CD8-positive, alpha-beta memory T cell (primary cell): ENCODE measurements at regions not wholly inside any gene's neighbourhood (a gene's known extent, or its start where the extent isn't known, plus 50 kb on each side); places are given as distances from the start of the nearest gene placed in this dataset.
"Not testable (repeated sequence)": the region's sequence is repeated elsewhere in the genome, so short reads cannot be mapped to it uniquely, and the experiment has no call there.

Experiments
- CTCF ChIA-PET: fragments of 350-600 bp; sonication (Branson Sonifier 250); formaldehyde crosslinking; loops from one replicate; lab custom pipeline; 2021; ENCODE audit warnings: antibody characterized with exemption; lab: Charles Lee
- POLR2A ChIA-PET: fragments of 350-600 bp; sonication (Branson Sonifier 250); formaldehyde crosslinking; loops from one replicate; lab custom pipeline; 2021; ENCODE audit warnings: antibody characterized with exemption; lab: Charles Lee
- DNase-seq, 5 donors: peaks; one replicate each; pipeline versions ENCODE4 v3.0.0 to v3.0.0-alpha.2; 2020 to 2022; ENCODE audit warnings: mixed read lengths in 1 of 5
- H3K27ac ChIP-seq: one replicate; pipeline ENCODE4 v1.7.0; 2013; ENCODE audit warnings: low read depth, mild to moderate bottlenecking, low read length, moderate library complexity
- H3K27me3 ChIP-seq: 2 replicates; pipeline ENCODE4 v1.7.0; 2013; ENCODE audit warnings: low read length, mild to moderate bottlenecking; ENCODE audit not compliant: insufficient read depth, poor library complexity, severe bottlenecking
- H3K36me3 ChIP-seq: 2 replicates; pipeline ENCODE4 v1.7.0; 2013; ENCODE audit warnings: mild to moderate bottlenecking, low read length, moderate library complexity; ENCODE audit not compliant: insufficient read depth
- H3K4me1 ChIP-seq: 2 replicates; pipeline ENCODE4 v1.7.0; 2013; ENCODE audit warnings: mild to moderate bottlenecking, low read length, moderate library complexity; ENCODE audit not compliant: insufficient read depth
- H3K4me3 ChIP-seq: 2 replicates; pipeline ENCODE4 v1.7.0; 2013; ENCODE audit warnings: mild to moderate bottlenecking, low read length
- H3K9me3 ChIP-seq: 2 replicates; pipeline ENCODE4 v1.7.0; 2013; ENCODE audit warnings: mild to moderate bottlenecking, low read length
- H3K27ac Mint-ChIP-seq, 8 donors: one replicate each; pipeline ENCODE4 v1.8.0; 2020 to 2021; ENCODE audit warnings: mixed read lengths in 8 of 8, mild to moderate bottlenecking in 6 of 8, inconsistent platforms in 3 of 8, moderate library complexity in 3 of 8
- H3K27me3 Mint-ChIP-seq, 2 donors: one replicate each; pipeline ENCODE4 v1.8.0; 2020 to 2021; ENCODE audit warnings: mixed read lengths in 2 of 2, mild to moderate bottlenecking in 1 of 2, moderate library complexity in 1 of 2
- H3K36me3 Mint-ChIP-seq, 3 donors: one replicate each; pipeline ENCODE4 v1.8.0; 2020 to 2021; ENCODE audit warnings: mixed read lengths in 3 of 3, inconsistent platforms in 1 of 3, mild to moderate bottlenecking in 1 of 3
- H3K4me1 Mint-ChIP-seq, 3 donors: one replicate each; pipeline ENCODE4 v1.8.0; 2020 to 2021; ENCODE audit warnings: mixed read lengths in 3 of 3, inconsistent platforms in 1 of 3, mild to moderate bottlenecking in 1 of 3
- H3K4me3 Mint-ChIP-seq, 7 donors: one replicate each; pipeline ENCODE4 v1.8.0; 2020 to 2021; ENCODE audit warnings: mixed read lengths in 7 of 7, mild to moderate bottlenecking in 6 of 7, moderate library complexity in 4 of 7, inconsistent platforms in 2 of 7
- H3K9me3 Mint-ChIP-seq, 5 donors: one replicate each; pipeline ENCODE4 v1.8.0; 2020 to 2022; ENCODE audit warnings: mixed read lengths in 5 of 5, mild to moderate bottlenecking in 3 of 5, moderate library complexity in 2 of 5, inconsistent platforms in 1 of 5

DNA sequence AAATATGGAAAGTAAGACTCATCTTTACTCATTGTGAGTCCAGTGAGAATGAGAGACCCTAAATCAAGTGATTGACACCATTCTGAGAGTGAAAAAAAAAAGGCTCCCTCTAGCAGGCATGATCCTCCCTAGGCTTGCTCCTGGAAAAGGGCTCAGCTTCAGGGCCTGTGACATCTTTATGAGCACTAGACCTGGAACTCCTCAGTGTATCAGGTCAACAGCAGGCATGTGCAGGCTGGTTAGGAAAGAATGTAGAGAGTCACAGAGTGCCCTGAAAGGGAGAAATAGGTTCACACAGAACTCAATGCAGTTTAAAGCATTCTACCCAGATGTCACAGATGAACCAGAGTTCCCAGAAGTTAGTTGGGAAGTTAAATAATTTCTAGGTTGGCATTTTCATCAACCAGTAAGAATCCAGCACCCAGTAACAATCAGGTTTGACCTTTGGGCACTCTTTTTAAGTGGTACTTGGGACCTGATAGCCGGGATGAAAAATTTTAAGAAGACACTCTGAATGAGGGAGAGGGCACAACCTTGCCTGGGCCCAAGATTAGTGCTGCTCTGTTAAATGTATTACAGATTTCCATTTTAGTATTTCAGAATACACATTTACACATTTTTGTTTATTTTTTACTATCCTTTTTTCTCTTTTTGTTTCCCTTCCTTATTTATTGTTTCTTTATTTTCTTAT is 828.8 kb downstream of the C12orf50 start:
- Histone ChIP-seq H3K4me1 (no peaks in the 10 kb centered on the region), H3K9me3 (no peaks in the 10 kb centered on the region), H3K4me3 (no peak overlapping the region), H3K27ac (no peak overlapping the region), H3K36me3 (no peaks in the 10 kb centered on the region), H3K27me3 (no peaks in the 10 kb centered on the region)
- POLR2A ChIA-PET = no interaction called here
- CTCF ChIA-PET = no interaction called here
- Mint-ChIP-seq H3K27me3 (no peaks in the 10 kb centered on the region), H3K36me3 (no peaks in the 10 kb centered on the region), H3K4me1 (no peaks in the 10 kb centered on the region), H3K27ac (no peak overlapping the region), H3K4me3 (no peak overlapping the region), H3K9me3 (peaks cover 4 to 24% (median 7%) of the 10 kb centered on the region in 5 donors)
- no peak for DNase-seq

DNA sequence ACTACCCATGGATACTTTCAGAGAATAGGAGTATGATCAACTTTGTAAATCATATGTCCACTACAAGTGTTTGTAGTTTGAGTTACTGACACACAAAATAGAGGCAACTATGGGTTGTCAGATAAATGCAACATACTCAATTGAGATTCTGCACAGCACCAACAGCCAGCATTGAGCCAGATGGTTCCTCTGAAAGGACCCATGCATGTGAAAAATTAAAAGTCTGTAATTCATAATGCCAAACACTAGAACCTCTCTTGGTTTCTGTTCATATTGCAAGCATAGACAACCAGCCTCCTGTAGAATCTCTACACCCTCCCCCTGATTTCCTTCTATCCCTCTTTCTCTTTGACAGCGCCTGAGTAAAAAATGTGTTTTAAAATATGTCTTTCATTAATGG is 831.0 kb downstream of the C12orf50 start:
- H3K27me3 ChIP-seq = no peaks in the 10 kb centered on the region
- no peaks in the 10 kb centered on the region for H3K4me1 ChIP-seq
- Mint-ChIP-seq H3K4me1 (no peaks in the 10 kb centered on the region), H3K27me3 (no peaks in the 10 kb centered on the region), H3K4me3 (no peak overlapping the region), H3K9me3 (peaks cover 0 to 14% (median 2%) of the 10 kb centered on the region in 5 donors), H3K27ac (no peak overlapping the region), H3K36me3 (no peaks in the 10 kb centered on the region)
- no peak overlapping the region for H3K4me3 ChIP-seq
- ChIA-PET CTCF (no interaction called here), POLR2A (no interaction called here)
- no peaks in the 10 kb centered on the region for H3K9me3 ChIP-seq
- H3K36me3 ChIP-seq = no peaks in the 10 kb centered on the region
- H3K27ac ChIP-seq = no peak overlapping the region
- DNase-seq = no peak

DNA sequence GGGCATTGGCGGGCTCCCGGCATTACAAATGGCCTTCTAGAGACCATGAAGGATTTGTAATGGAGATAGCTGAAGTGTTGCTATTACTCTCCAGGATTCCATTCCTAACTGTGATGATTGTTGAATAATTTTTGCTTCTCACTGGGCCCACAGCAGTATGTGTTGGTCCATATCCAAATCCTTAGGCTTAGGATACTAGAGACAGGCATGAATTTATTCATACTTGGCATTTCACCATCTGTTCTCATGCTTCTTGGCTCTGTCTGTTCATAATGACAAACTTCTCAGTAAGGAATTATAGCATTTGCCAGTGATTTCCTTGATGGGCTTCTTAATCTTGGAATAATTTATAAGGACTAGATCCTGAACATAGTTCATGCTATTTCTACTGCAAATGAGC is 832.9 kb downstream of the C12orf50 start:
- CTCF ChIA-PET = no interaction called here
- H3K9me3 Mint-ChIP-seq = peaks cover 0 to 14% (median 2%) of the 10 kb centered on the region in 5 donors
- no peaks in the 10 kb centered on the region for H3K36me3 Mint-ChIP-seq

DNA sequence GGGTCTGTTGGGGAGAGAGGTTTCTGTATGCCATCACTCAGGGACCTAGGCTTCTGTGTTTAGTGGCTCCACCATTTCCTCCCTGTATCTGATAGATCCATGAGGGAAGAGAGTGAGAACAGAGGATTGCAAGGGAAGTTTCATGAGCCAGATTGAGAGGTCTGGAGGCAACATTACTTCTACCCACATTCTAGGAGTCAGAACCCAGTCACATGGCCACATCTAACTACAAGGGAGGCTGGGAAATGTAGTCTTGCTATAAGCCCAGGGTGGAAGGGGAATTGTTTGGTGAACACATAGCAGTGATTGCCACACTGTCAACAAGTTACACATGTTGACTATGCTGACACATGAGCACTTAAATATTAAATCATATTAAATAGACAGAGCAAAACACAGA is 834.8 kb downstream of the C12orf50 start:
- H3K27me3 ChIP-seq, CTCF ChIA-PET, DNase-seq, POLR2A ChIA-PET, H3K9me3 ChIP-seq, H3K4me1 ChIP-seq, H3K27ac ChIP-seq, H3K36me3 Mint-ChIP-seq, H3K4me3 Mint-ChIP-seq, H3K27ac Mint-ChIP-seq, H3K36me3 ChIP-seq, H3K9me3 Mint-ChIP-seq, H3K4me3 ChIP-seq, H3K27me3 Mint-ChIP-seq, H3K4me1 Mint-ChIP-seq: not testable (repeated sequence)

More for the DNA sequence above, 832.9 kb downstream of the C12orf50 start:
- DNase-seq = no peak
- POLR2A ChIA-PET = no interaction called here
- Histone ChIP-seq H3K4me3 (no peak overlapping the region), H3K4me1 (no peaks in the 10 kb centered on the region), H3K9me3 (no peaks in the 10 kb centered on the region), H3K27ac (no peak overlapping the region), H3K36me3 (no peaks in the 10 kb centered on the region), H3K27me3 (no peaks in the 10 kb centered on the region)
- H3K27ac Mint-ChIP-seq = no peak overlapping the region
- no peaks in the 10 kb centered on the region for H3K4me1 Mint-ChIP-seq
- no peak overlapping the region for H3K4me3 Mint-ChIP-seq
- H3K27me3 Mint-ChIP-seq = no peaks in the 10 kb centered on the region

GRCh38 chr12:87185367-87185766 is 843.8 kb downstream of the C12orf50 start:
- H3K27ac Mint-ChIP-seq = no peak overlapping the region
- no peaks in the 10 kb centered on the region for H3K27me3 ChIP-seq
- no peaks in the 10 kb centered on the region for H3K36me3 ChIP-seq
- H3K27ac ChIP-seq = no peak overlapping the region
- no peaks in the 10 kb centered on the region for H3K4me1 Mint-ChIP-seq
- no peak overlapping the region for H3K4me3 Mint-ChIP-seq
- H3K4me1 ChIP-seq = no peaks in the 10 kb centered on the region
- H3K9me3 Mint-ChIP-seq = peaks cover 3 to 9% (median 4%) of the 10 kb centered on the region in 5 donors
- no peak overlapping the region for H3K4me3 ChIP-seq
- no peak for DNase-seq
- H3K27me3 Mint-ChIP-seq = no peaks in the 10 kb centered on the region
- H3K9me3 ChIP-seq = no peaks in the 10 kb centered on the region
- CTCF ChIA-PET = no interaction called here
- POLR2A ChIA-PET = no interaction called here
- H3K36me3 Mint-ChIP-seq = no peaks in the 10 kb centered on the region

DNA sequence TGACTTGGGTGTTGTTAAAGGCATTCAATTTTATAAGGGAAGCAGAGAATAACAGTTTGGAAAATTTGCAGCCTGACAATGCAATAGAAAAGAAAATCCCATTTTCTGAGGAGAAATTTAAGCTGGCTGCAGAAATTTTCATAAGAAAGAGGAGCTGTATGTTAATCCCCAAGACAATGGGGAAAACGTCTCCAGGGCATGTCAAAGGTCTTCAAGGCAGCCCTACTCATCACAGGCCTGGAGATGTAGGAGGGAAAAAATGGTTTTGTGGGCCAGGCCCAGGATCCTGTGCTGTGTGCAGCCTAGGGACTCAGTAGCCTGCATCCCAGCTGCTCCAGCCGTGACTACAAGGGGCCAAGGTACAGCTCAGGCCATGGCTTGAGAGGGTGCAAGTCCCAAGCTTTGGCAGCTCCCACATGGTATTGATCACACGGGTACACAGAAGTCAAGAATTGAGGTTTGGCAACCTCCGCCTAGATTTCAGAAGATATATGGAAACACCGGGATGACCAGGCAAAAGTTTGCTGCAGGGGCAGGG is 846.4 kb downstream of the C12orf50 start:
- H3K27ac Mint-ChIP-seq = no peak overlapping the region
- H3K36me3 Mint-ChIP-seq = no peaks in the 10 kb centered on the region
- Histone ChIP-seq H3K9me3 (no peaks in the 10 kb centered on the region), H3K27ac (no peak overlapping the region), H3K4me3 (no peak overlapping the region), H3K36me3 (no peaks in the 10 kb centered on the region), H3K27me3 (no peaks in the 10 kb centered on the region), H3K4me1 (no peaks in the 10 kb centered on the region)
- no peaks in the 10 kb centered on the region for H3K4me1 Mint-ChIP-seq
- DNase-seq = no peak
- CTCF ChIA-PET = no interaction called here
- H3K4me3 Mint-ChIP-seq = no peak overlapping the region
- no peaks in the 10 kb centered on the region for H3K27me3 Mint-ChIP-seq
- peaks cover 0 to 12% (median 6%) of the 10 kb centered on the region in 5 donors for H3K9me3 Mint-ChIP-seq
- POLR2A ChIA-PET = no interaction called here

DNA sequence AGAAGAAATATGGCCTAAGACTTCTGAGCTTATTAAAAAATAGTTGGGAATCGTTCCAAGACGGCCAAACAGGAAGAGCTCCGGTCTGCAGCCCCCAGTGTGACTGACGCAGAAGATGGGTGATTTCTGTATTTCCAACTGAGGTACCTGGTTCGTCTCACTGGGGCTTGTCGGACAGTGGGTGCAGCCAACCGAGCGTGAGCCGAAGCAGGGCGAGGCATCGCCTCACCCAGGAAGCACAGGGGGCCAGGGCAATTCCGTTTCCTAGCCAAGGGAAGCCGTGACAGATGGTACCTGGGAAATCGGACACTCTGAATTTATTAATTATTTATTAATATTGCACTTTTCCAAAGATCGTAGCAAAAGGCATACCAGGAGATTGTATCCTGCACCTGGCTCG is 857.8 kb downstream of the C12orf50 start:
- no peak overlapping the region for H3K27ac Mint-ChIP-seq
- H3K27me3 ChIP-seq = no peaks in the 10 kb centered on the region
- CTCF ChIA-PET = no interaction called here
- no peak overlapping the region for H3K4me3 Mint-ChIP-seq
- H3K27ac ChIP-seq = no peak overlapping the region
- no peaks in the 10 kb centered on the region for H3K4me1 ChIP-seq
- no peaks in the 10 kb centered on the region for H3K9me3 ChIP-seq
- peaks cover 15 to 26% (median 20%) of the 10 kb centered on the region in 5 donors for H3K9me3 Mint-ChIP-seq
- H3K4me1 Mint-ChIP-seq = no peaks in the 10 kb centered on the region
- no peaks in the 10 kb centered on the region for H3K36me3 Mint-ChIP-seq
- H3K27me3 Mint-ChIP-seq = no peaks in the 10 kb centered on the region
- no peaks in the 10 kb centered on the region for H3K36me3 ChIP-seq
- H3K4me3 ChIP-seq = no peak overlapping the region
- POLR2A ChIA-PET = no interaction called here
- no peak for DNase-seq

- Histone ChIP-seq H3K4me1 (no peaks in the 10 kb centered on the region), H3K4me3 (no peak overlapping the region), H3K36me3 (no peaks in the 10 kb centered on the region), H3K27me3 (no peaks in the 10 kb centered on the region), H3K9me3 (no peaks in the 10 kb centered on the region), H3K27ac (no peak overlapping the region)
- Mint-ChIP-seq H3K27me3 (no peaks in the 10 kb centered on the region), H3K9me3 (peaks cover 13 to 28% (median 20%) of the 10 kb centered on the region in 5 donors), H3K4me3 (no peak overlapping the region), H3K4me1 (no peaks in the 10 kb centered on the region), H3K36me3 (no peaks in the 10 kb centered on the region), H3K27ac (no peak overlapping the region)
- POLR2A ChIA-PET = no interaction called here
- DNase-seq = no peak
- CTCF ChIA-PET = no interaction called here
These were observed 860.2 kb downstream of the C12orf50 start for GRCh38 chr12:87169010-87169409.
